Stimulated activated memory B cell treated with anti-CD40 and anti-IgM and Interleukin-4, amounts not matched to agents 10 μg/mL and 1 μg/mL and 100 μg/mL, for 72 hours (primary cell): ENCODE measurements at regions not wholly inside any gene's neighbourhood (a gene's known extent, or its start where the extent isn't known, plus 50 kb on each side); places are given as distances from the start of the nearest gene placed in this dataset.
"Not testable (repeated sequence)": the region's sequence is repeated elsewhere in the genome, so short reads cannot be mapped to it uniquely, and the experiment has no call there.

Experiments used
- ATAC-seq: fragments of 150-1000 bp; cut with Tn5 transposase; 2 replicates; pipeline ENCODE4 v1.10.0; 2021
- H3K27ac Mint-ChIP-seq: one replicate; pipeline ENCODE4 v1.8.0; 2022; ENCODE audit warnings: mild to moderate bottlenecking, mixed read lengths
- H3K27me3 Mint-ChIP-seq: one replicate; pipeline ENCODE4 v1.8.0; 2022; ENCODE audit warnings: mixed read lengths
- H3K36me3 Mint-ChIP-seq: one replicate; pipeline ENCODE4 v1.8.0; 2022; ENCODE audit warnings: mixed read lengths
- H3K4me1 Mint-ChIP-seq: one replicate; pipeline ENCODE4 v1.8.0; 2022; ENCODE audit warnings: mixed read lengths
- H3K4me3 Mint-ChIP-seq: one replicate; pipeline ENCODE4 v1.8.0; 2022; ENCODE audit warnings: mild to moderate bottlenecking, moderate library complexity, mixed read lengths
- H3K9me3 Mint-ChIP-seq: one replicate; pipeline ENCODE4 v1.8.0; 2022; ENCODE audit warnings: mixed read lengths

GRCh38 chr7:156039971-156040677 is 227.9 kb upstream of the SHH start:
- no peak overlapping the region for H3K27ac Mint-ChIP-seq

DNA sequence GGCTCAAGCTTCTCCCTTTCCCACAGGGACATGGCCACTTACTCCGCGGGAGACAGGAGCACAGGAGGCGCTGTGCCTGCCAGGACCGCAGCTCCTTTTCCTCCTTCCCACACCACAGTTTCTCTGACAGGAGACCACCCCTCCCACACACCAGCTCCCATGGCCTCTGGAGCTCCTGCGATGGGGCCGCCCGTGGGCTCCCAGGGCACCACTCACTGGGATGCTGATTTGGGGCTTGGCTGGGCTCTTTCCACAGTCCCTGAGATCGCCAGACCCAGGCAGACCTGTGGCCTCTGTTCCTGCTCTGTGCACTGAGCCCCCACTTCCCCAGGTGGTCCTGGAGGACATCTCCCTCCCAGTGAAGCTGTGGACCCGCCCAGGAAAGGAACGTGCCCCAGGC is 226.9 kb upstream of the SHH start:
- no peak overlapping the region for H3K4me3 Mint-ChIP-seq

More at GRCh38 chr7:156039971-156040677, 227.9 kb upstream of the SHH start:
- ATAC-seq: peak; percentile 17
- Mint-ChIP-seq H3K4me3 (no peak overlapping the region), H3K27me3 (peaks cover 9% of the 10 kb centered on the region), H3K9me3 (no peaks in the 10 kb centered on the region), H3K4me1 (no peaks in the 10 kb centered on the region), H3K36me3 (no peaks in the 10 kb centered on the region)

GRCh38 chr7:156038345-156038744 is 226.1 kb upstream of the SHH start:
- Mint-ChIP-seq H3K27me3 (peaks cover 9% of the 10 kb centered on the region), H3K9me3 (no peaks in the 10 kb centered on the region), H3K27ac (no peak overlapping the region), H3K36me3 (no peaks in the 10 kb centered on the region), H3K4me3 (no peak overlapping the region), H3K4me1 (peaks cover 8% of the 10 kb centered on the region)
- no peak for ATAC-seq

More for the DNA sequence above, 226.9 kb upstream of the SHH start:
- H3K27me3 Mint-ChIP-seq: peaks cover 9% of the 10 kb centered on the region
- H3K4me1 Mint-ChIP-seq: peaks cover 6% of the 10 kb centered on the region
- no peak for ATAC-seq
- no peaks in the 10 kb centered on the region for H3K9me3 Mint-ChIP-seq
- H3K36me3 Mint-ChIP-seq: no peaks in the 10 kb centered on the region
- H3K27ac Mint-ChIP-seq: no peak overlapping the region

- peaks cover 9% of the 10 kb centered on the region for H3K27me3 Mint-ChIP-seq
- no peak overlapping the region for H3K27ac Mint-ChIP-seq
- peaks cover 8% of the 10 kb centered on the region for H3K4me1 Mint-ChIP-seq
- no peak overlapping the region for H3K4me3 Mint-ChIP-seq
- no peaks in the 10 kb centered on the region for H3K9me3 Mint-ChIP-seq
- H3K36me3 Mint-ChIP-seq: no peaks in the 10 kb centered on the region
- ATAC-seq: no peak
Observed at GRCh38 chr7:156036153-156036552, 223.9 kb upstream of the SHH start.

DNA sequence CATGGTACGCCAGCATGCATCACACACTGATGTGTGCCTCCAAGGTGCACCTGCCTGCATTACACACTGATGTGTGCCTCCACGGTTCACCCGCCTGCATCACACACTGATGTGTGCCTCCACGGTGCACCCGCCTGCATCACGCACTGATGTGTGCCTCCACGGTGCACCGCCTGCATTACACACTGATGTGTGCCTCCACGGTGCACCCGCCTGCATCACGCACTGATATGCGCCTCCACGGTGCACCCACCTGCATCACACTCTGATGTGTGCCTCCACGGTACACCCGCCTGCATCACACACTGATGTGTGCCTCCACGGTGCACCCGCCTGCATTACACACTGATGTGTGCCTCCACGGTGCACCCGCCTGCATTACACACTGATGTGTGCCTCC is 223.1 kb upstream of the SHH start:
- not testable (repeated sequence) for H3K4me3 Mint-ChIP-seq, H3K27me3 Mint-ChIP-seq, H3K9me3 Mint-ChIP-seq, H3K27ac Mint-ChIP-seq, ATAC-seq, H3K4me1 Mint-ChIP-seq, H3K36me3 Mint-ChIP-seq

- Mint-ChIP-seq H3K4me1 (peaks cover 8% of the 10 kb centered on the region), H3K27ac (peak overlapping the region; percentile 72), H3K27me3 (peaks cover 8% of the 10 kb centered on the region), H3K36me3 (peaks cover 4% of the 10 kb centered on the region), H3K9me3 (no peaks in the 10 kb centered on the region), H3K4me3 (peak overlapping the region; percentile 64)
- ATAC-seq: peak; percentile 62
Observed at GRCh38 chr7:156034397-156034796, 222.1 kb upstream of the SHH start.

DNA sequence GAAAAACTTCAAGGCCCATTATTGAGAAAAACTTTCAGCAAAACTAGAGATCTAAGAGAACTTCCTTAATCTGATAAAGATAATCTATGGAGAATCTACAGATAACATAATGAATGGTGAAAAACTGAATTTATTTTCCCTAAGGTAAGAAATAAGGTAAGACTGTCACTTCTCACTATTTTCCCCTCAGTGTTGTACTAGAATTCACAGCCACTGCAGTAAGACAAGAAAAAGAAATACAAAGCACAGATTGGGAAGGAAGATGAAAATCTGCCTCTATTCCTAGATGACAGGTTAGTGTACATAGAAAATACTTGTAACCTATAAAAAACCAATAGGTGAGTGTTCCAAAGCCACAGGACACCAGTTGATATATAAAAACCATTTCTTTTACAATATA is 220.7 kb upstream of the SHH start:
- no peak for ATAC-seq

DNA sequence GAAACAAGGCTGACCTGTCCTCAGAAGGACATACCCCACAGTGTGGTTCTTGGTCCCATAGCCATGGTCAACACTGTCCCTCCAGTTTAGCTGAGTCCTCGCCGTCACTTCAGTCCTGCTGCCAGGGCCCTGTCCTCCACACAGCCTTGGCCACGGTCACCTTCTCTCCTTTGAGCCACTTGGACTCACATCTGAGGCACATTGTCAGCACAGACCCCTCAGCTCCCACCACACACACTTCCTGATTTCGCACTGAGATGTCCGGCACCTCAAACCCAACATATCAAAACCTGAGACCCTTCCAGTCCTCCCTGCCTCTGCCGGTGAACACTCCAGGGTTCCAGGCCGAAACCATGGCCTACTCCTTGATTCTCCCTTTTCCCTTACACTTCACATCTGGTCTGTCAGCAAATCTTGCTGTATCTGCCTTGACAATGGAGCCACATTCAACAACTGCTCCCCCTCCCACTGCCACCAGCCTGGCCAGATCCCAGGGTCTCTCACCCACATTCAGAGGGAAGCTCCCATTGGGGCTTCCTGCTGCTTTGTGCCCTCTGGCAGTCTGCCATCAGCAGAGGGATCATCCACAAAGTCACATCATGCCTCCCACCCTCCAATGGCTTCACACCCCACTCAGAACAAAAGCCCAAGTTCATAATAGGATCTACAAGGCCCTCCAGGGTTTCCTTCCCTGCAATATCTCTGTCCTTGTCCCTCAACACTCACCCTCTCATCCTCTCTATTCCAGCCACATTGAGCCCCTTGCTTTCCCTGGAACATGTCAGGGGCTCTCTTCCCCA is 219.6 kb upstream of the SHH start:
- Mint-ChIP-seq H3K27ac (no peak overlapping the region), H3K9me3 (no peaks in the 10 kb centered on the region), H3K27me3 (peaks cover 8% of the 10 kb centered on the region), H3K36me3 (peaks cover 5% of the 10 kb centered on the region), H3K4me3 (no peak overlapping the region), H3K4me1 (peaks cover 8% of the 10 kb centered on the region)
- no peak for ATAC-seq

More for the DNA sequence above, 220.7 kb upstream of the SHH start:
- Mint-ChIP-seq H3K27ac (no peak overlapping the region), H3K4me1 (peaks cover 8% of the 10 kb centered on the region), H3K36me3 (peaks cover 5% of the 10 kb centered on the region), H3K27me3 (peaks cover 8% of the 10 kb centered on the region), H3K9me3 (no peaks in the 10 kb centered on the region), H3K4me3 (no peak overlapping the region)

DNA sequence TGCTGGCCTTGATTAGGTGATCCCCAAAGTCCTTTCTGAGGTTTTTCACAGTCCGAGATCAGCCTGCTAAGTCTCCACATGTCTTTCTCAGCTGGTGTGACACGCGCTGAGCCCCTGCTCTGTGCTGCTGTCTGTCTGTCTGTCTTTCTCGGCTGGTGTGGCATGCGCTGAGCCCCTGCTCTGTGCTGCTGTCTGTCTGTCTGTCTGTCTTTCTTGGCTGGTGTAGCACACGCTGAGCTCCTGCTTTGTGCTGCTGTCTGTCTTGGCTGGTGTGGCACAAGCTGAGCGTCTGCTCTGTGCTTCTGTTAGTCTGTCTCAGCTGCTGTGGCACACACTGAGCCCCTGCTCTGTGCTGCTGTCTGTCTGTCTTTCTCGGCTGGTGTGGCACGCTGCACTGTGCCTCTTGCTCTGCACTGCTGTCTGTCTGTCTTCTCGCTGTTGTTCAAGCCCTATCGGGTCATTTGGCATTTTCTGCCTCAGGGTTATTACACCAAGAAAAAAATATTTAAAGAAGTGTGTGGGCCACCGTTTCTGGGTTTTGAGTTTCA is 217.3 kb upstream of the SHH start:
- Mint-ChIP-seq H3K4me3 (no peak overlapping the region), H3K4me1 (peaks cover 6% of the 10 kb centered on the region), H3K9me3 (no peaks in the 10 kb centered on the region), H3K36me3 (peaks cover 5% of the 10 kb centered on the region), H3K27me3 (peaks cover 8% of the 10 kb centered on the region), H3K27ac (no peak overlapping the region)
- ATAC-seq: no peak

DNA sequence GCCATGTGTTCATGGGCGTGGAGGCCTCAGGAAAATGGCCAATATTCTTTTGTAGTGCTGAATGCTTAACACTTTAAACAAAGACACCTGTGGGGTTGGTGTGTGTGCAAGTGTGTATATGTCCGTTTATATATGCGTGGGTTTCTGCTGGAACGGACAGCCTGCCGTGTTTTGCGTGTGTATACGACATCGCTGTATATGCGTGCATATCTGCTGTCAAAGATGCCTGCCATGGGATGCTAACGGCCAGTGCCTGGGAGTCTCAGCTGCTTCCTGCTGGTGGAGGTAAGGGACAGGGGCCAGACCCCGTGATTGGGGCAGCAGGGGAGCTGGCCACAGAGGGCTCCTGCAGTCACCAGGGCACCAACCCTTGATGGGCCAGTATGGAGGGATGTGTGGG is 216.3 kb upstream of the SHH start:
- Mint-ChIP-seq H3K36me3 (peaks cover 5% of the 10 kb centered on the region), H3K27me3 (peaks cover 8% of the 10 kb centered on the region), H3K4me1 (no peaks in the 10 kb centered on the region), H3K4me3 (no peak overlapping the region), H3K27ac (no peak overlapping the region), H3K9me3 (no peaks in the 10 kb centered on the region)
- peak; percentile 9 for ATAC-seq

- ATAC-seq: no peak
- peaks cover 5% of the 10 kb centered on the region for H3K36me3 Mint-ChIP-seq
- H3K9me3 Mint-ChIP-seq: no peaks in the 10 kb centered on the region
- H3K4me3 Mint-ChIP-seq: no peak overlapping the region
- H3K4me1 Mint-ChIP-seq: no peaks in the 10 kb centered on the region
- no peak overlapping the region for H3K27ac Mint-ChIP-seq
- peaks cover 8% of the 10 kb centered on the region for H3K27me3 Mint-ChIP-seq
Observed at GRCh38 chr7:156027821-156028220, 215.6 kb upstream of the SHH start.

DNA sequence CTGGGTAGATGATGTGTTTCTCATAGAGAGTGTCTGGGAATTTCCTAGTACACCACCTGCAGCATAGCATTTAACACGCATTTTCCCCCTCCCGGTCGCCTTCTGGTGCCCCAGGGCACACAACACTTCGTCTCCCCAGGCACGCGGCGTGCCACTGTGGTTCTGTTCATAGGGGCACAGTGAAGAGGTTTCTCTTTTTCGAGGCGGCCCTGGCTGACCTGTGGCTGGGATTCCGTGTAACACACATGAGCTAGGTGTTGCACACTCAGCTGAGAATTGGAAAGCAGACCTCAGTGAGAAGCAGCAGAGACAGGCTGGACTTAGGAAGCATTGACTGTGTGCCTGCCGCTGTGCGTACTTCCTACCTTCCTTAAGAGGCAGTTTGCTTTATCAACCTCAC is 214.3 kb upstream of the SHH start:
- Mint-ChIP-seq H3K36me3 (peaks cover 5% of the 10 kb centered on the region), H3K27ac (no peak overlapping the region), H3K4me3 (no peak overlapping the region), H3K9me3 (no peaks in the 10 kb centered on the region), H3K27me3 (peaks cover 8% of the 10 kb centered on the region), H3K4me1 (no peaks in the 10 kb centered on the region)
- ATAC-seq: no peak

GRCh38 chr7:156026076-156026600 is 213.9 kb upstream of the SHH start:
- H3K4me3 Mint-ChIP-seq: no peak overlapping the region
- no peak for ATAC-seq
- no peaks in the 10 kb centered on the region for H3K4me1 Mint-ChIP-seq
- no peaks in the 10 kb centered on the region for H3K9me3 Mint-ChIP-seq
- peaks cover 5% of the 10 kb centered on the region for H3K36me3 Mint-ChIP-seq
- H3K27ac Mint-ChIP-seq: no peak overlapping the region
- H3K27me3 Mint-ChIP-seq: peaks cover 8% of the 10 kb centered on the region

DNA sequence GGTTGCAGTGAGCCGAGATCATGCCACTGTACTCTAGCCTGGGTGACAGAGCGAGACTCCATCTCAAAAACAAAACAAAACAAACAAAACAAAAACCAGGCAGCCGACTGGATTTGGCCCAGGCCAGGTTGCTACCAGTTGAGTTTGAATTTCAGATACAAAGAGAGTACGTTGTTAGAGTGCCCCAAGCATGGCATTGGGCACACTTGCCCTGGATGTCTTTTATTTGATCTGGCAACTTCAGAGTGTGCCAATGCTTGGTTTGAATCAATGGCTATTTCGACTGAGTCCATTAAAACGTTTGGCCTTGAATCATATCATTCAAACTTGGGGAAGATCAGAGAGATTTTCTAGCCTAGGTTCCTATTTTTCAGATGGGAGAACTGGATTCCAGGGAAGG is 213.4 kb upstream of the SHH start:
- Mint-ChIP-seq H3K36me3 (peaks cover 5% of the 10 kb centered on the region), H3K27me3 (peaks cover 8% of the 10 kb centered on the region), H3K4me1 (no peaks in the 10 kb centered on the region), H3K4me3 (no peak overlapping the region), H3K27ac (no peak overlapping the region), H3K9me3 (no peaks in the 10 kb centered on the region)
- no peak for ATAC-seq

GRCh38 chr7:156024201-156024600 is 211.9 kb upstream of the SHH start:
- Mint-ChIP-seq H3K27ac (no peak overlapping the region), H3K4me3 (no peak overlapping the region), H3K9me3 (peaks cover 4% of the 10 kb centered on the region), H3K4me1 (no peaks in the 10 kb centered on the region), H3K27me3 (peaks cover under 1% of the 10 kb centered on the region), H3K36me3 (no peaks in the 10 kb centered on the region)
- no peak for ATAC-seq
